CD4-positive, alpha-beta T cell treated with Interferon gamma for 1 hour (primary cell): ENCODE measurements at regions not wholly inside any gene's neighbourhood (a gene's known extent, or its start where the extent isn't known, plus 50 kb on each side); places are given as distances from the start of the nearest gene placed in this dataset.
"Not testable (repeated sequence)": the region's sequence is repeated elsewhere in the genome, so short reads cannot be mapped to it uniquely, and the experiment has no call there.

ENCODE experiments used
- DNase-seq: peaks from one replicate; pipeline ENCODE4 v3.0.0-alpha.2; 2020

- DNase-seq: no peak
These were observed 1864.8 kb downstream of the MAT2B start for GRCh38 chr5:165370233-165370632.

- no peak for DNase-seq
These were observed 1865.4 kb downstream of the MAT2B start for GRCh38 chr5:165370794-165371193.

DNA sequence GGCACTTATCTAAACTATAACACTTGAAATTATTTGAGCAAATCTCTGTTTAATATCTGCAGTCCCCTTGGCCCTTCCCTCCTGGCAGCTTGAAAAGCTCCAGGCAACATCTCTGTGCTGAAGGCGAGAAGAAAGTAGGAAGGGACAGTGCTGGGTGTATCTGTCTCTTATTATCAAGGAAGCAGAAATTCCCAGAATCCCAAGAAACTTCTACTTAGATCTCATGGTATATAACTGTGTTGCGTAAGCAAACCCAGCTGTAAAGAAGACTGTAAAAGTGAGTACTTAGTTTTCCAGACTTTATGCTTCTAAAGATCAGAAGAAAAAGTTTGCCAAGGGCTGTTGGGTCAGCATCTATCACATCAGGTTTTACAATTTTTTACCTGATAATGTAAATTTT, 1869.8 kb downstream of the MAT2B start:
- DNase-seq: no peak

DNA sequence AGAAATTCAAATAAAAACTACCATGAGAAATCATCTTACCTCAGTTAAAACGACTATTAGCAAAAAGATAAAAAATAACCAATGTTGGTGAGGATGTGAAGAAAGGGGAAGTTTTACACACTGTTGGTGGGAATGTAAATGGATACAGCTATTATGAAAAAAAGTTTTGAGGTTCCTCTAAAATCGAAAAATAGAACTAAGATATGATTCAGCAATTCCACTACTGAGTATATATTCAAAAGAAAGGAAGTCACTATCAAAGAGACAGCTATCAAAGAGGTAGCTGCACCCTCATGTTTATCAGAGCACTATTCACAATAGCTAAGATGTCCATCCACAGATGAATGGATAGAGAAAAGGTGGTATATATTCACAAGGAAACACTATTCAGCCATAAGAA, 1888.4 kb downstream of the MAT2B start:
- no peak for DNase-seq

- no peak for DNase-seq
These were observed 1892.1 kb downstream of the MAT2B start for GRCh38 chr5:165397516-165397915.

- DNase-seq: no peak
These were observed 1894.7 kb downstream of the MAT2B start for GRCh38 chr5:165400086-165400485.

DNA sequence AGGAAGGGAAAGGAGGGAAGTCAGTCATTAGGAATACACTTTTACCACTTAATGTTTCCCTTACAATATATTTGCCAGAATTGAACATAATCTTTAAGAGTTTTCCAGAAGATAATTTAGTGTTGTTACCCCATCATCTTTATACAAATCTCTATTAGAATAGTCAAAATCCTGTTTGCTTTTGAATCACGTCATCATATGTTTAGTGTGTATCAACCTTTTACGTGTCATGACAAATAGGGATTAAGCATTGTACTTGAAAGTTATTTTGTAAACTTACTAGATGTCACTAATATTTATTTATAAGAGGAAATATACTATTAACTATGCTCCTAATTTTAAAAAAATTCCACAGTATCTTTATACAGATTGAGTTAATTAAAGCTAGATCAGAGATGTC, 1899.5 kb downstream of the MAT2B start:
- no peak for DNase-seq

DNA sequence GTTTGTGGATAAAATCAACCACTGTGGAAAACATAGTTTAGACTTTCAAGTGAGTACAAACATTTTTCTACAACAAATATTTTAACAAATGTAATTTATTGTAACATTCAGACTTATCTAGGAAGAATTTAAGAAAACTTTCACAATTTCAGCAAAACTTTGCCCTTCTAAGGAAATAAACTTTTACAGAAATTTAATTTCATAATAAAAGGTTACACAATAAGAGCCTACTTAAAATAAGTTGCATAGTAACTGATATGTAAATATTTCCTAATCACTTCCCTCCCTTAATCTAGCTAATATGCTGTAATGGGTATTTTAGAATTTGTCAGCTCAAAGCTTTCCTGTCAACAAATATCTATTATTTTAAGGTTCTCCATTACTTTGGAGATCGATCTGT, 1899.9 kb downstream of the MAT2B start:
- no peak for DNase-seq

- DNase-seq: no peak
These were observed 1901.9 kb downstream of the MAT2B start for GRCh38 chr5:165407352-165407751.

DNA sequence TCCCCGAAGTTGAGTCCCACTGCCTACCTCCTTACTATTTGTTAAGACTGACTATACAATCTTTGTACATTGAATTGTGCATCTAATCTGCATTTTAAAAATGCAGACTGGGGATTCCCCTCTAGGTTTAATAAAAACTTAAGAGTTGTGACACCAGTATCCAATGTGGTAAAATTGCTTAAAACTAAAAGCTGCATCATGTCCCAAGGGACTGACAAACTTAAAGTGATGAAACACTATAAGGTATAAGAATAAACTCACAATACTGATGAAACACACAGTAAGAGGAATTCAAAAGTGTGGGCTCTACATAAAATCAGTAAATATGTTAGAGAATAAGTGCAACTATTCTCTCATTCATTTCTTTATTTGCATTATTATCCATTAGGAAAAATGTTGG, 1905.1 kb downstream of the MAT2B start:
- no peak for DNase-seq

DNA sequence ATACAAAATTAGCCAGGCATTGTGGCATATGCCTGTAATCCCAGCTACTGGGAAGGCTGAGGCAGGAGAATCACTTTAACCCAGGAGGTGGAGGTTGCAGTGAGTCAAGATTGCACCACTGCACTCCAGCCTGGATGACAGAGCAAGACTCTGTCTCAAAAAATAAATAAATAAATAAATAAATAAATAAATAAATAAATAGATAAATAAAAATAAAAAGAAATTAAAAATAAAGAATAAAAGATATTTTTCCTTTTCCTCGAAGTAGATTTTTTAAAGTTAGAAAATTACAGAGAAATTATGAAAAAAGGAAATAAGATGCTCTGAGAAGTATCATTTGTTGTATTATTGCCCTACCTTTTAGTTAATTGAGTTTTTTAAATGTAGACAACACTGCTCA, 1906.1 kb downstream of the MAT2B start:
- not testable (repeated sequence) for DNase-seq

GRCh38 chr5:165420493-165420892, 1915.1 kb downstream of the MAT2B start:
- no peak for DNase-seq

- no peak for DNase-seq
These were observed 1918.4 kb downstream of the MAT2B start for GRCh38 chr5:165423697-165424299.

GRCh38 chr5:165425594-165425993, 1920.2 kb downstream of the MAT2B start:
- DNase-seq: no peak

GRCh38 chr5:165448753-165449152, 1943.3 kb downstream of the MAT2B start:
- DNase-seq: no peak

DNA sequence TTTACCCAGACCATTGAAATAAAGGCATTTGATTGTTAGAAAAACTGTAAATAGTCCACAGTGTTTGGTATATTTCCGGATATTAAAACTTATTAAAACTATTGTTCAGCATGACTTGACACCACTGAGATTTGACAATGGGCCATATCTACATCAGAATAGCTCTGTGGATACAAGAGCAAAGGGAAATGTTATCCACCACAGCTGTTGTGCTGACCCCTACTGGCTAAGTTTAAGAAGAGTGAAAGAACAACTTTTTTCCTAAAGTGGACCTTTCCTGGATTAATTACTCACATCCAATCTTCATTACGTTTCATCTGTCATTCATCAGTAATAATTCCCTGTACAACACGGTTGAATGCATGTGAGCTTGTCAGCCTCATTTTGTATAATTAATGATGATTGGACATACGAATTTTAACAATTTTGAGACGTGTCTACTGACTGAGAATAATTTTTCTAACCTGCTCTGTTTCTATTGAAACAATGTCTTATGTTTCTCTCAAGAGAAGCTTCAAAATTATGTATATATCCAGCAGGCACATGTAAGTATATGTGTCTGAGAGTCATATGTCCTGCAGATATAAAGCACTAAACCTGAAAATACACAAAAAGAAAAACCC, 1952.6 kb downstream of the MAT2B start:
- no peak for DNase-seq

DNA sequence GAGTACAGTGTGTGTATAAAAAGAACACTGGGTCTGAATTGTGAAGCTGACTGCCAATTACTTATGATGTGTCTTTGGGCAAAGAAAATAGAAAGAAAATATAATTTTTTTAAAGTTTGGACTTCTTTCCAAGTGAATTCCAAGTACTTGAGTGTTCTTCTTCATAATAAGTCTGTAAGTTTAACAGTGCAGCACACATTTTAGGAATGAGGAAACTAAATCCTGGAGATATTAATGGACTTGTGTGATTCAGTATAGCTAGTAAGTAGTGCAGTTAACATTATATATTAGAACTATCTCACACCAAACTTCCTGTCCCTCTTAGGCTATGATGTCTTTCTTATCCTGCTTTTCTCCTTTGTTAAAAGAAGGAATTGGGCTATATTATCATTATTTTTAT, 1953.8 kb downstream of the MAT2B start:
- DNase-seq: no peak

DNA sequence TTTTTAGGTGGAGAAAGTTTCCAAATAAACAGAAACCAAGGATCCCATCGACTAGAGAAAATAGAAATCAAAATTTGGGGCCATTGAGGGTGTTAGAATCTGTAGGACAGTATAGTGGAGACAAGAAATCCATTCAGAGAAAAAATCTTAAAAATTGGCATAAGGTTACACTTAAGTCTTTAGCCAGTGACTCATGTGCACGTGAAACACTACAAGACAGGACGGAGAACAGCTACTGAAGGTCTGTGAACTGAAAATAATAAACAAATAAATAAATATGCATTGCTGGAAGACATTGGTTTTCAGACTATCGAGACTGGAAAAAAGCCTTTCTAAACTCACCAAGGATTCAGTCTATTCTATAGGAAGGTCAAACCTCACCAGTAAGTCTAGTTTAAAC, 1955.5 kb downstream of the MAT2B start:
- DNase-seq: no peak

- DNase-seq: no peak
These were observed 1972.1 kb downstream of the MAT2B start for GRCh38 chr5:165477546-165477945.

DNA sequence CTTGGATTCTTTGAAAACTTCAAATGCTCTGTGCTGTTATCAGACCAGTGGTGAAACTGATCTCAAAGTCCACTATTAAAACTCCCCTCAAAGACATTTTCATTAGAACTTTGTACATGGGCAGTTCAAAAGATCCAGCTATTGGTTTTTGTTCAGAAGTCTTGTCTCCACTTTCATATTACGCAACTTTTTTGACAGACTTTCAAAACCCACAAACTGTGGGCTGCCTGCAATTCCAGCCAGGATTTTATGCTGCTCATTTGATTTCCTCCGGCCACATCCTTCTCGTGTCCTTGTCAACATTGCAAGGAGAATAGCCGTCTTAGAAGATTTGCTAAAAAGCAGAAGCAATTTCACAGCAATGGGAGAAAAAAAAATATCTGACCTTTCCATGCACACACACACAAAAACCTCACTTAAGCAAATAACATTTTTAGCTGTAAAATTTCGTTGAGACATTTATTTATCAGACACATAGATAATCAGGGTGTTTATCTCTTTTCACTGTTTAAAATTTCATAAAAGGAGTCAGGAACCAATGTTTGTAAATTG, 1990.5 kb downstream of the MAT2B start:
- DNase-seq: no peak

- no peak for DNase-seq
These were observed 1992.3 kb downstream of the MAT2B start for GRCh38 chr5:165497707-165498106.

DNA sequence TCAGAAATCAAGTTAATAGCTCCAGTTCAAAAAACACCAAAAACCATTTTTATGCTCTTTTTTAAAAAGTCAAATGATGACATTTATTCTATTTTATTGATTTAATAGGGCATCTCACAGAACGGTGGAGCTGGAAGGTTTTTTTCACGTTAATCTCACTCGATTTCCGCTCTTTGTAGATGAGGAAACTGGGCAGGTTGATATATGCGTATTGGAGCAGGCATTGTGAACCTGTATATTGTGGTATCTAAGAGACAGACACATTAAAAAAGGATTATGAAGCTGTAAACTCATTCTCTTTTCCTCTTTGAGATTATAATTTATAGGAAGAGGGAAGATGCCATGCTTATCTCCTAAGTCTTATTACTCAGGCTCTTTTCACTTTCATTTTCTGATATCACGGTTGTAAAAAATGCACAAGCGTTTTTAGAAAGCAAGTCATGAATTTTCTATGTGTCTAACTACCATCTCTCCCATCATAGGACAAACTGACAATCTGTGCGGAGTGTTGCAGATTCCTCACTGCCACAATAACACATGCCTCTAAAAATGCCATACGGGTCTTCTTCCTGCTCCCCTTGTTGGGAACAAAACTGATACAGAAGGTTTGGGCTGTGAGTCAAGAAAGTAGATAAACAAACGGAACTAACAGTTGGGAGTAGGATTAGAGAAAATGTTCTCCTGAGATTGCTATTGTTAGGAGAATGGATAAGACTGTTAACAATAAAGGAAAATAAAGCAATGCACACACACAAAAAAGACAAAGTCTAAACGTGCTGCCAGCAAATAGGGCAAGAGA, 1997.7 kb downstream of the MAT2B start:
- DNase-seq: no peak

- DNase-seq: no peak
These were observed 1999.3 kb downstream of the MAT2B start for GRCh38 chr5:165504674-165505073.

DNA sequence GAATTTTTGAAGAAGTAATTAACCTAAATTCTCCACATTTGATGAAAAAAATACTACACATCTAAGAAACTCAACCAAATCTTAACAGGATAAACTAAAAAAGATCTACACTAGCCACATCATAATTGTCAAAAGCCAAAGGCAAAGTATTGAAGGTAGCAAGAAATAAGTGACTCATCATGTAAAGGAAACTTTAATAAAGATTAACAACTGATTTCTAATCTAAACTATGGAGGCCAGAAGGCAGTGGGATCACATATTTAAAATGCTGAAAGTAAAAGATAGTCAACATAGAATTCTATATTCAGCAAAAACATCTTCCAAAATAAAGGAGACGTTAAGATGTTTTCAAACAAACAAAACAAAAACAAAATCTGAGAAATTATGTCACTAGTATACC, 2002.9 kb downstream of the MAT2B start:
- DNase-seq: no peak
